NOMO-1 treated with DMSO at 0.1 percent for 48 hours (cell line): ENCODE measurements at regions not wholly inside any gene's neighbourhood (a gene's known extent, or its start where the extent isn't known, plus 50 kb on each side); places are given as distances from the start of the nearest gene placed in this dataset.
"Not testable (repeated sequence)": the region's sequence is repeated elsewhere in the genome, so short reads cannot be mapped to it uniquely, and the experiment has no call there.

Source experiments
- DNase-seq: peaks from one replicate; lab custom pipeline; 2025; ENCODE audit not compliant: unreplicated experiment; lab: John Stamatoyannopoulos, UW

DNA sequence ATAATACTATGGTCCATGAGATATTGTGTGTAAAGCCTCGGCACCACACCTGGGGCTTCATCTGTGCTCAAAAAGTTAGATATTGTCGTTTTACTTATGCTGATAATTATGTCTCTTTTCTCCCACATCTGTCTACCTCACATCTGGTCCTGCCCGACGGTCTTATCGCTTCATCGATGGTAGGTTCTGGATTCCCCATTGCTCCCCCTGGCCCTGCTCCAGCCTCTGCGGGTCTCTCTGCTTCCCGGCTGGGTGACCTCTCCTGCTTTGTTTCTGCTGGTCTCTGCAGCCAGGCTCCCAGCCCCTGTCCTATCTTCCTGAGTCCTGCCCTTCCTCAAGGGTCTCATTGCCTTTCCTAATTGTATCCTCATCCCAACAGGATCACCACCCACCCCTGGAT, 294.2 kb downstream of the NDUFA10 start:
- DNase-seq, result no peak

DNA sequence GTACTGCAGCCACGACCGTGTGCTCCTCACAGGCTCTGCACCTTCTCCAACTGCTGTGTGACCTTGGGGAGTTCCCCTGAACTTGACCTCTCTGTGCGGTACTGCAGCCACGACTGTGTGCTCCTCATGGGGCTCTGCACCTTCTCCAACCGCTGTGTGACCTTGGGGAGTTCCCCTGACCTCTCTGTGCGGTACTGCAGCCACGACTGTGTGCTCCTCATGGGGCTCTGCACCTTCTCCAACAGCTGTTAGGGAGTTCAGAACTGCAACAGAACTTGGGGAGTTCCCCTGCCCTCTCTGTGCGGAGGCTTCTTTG, 294.6 kb downstream of the NDUFA10 start:
- not testable (repeated sequence) for DNase-seq

DNA sequence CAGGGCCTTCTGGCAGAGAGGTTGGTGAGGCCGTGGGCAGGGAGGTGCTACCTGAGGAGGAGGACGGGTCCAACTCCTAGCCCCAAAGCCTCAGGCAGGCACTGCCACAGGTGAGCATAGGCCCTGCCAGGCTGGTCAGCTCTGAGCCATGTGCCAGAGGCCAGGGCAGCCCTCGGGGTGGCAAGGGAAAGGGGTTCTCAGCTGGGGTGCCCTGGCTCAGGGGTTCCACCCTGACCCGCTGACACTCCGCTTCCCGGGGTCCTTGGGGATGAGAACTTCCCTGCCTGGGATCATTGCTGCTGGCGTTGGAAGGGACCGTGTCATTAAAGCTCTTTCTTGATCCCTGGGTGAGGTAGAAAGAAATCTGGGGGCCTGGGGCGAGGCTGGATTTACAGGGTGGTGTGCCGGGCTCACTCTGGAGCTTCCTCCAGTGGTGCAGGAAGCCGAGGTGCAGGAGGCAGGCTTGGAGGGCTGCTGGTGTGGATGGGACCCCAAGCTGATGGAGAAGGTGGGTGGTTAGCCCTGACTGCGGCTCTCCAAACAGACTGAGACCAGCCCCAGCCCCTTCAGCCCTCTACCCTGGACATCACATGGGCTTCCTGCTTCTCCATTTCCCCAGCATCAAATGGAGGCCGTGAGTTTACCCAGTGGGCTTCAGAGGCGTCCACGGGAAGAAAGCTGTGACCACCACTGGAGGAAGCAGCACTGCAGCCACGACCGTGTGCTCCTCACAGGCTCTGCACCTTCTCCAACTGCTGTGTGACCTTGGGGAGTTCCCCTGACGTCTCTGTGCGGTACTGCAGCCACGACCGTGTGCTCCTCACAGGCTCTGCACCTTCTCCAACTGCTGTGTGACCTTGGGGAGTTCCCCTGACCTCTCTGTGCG, 295.2 kb downstream of the NDUFA10 start:
- DNase-seq, result no peak

DNA sequence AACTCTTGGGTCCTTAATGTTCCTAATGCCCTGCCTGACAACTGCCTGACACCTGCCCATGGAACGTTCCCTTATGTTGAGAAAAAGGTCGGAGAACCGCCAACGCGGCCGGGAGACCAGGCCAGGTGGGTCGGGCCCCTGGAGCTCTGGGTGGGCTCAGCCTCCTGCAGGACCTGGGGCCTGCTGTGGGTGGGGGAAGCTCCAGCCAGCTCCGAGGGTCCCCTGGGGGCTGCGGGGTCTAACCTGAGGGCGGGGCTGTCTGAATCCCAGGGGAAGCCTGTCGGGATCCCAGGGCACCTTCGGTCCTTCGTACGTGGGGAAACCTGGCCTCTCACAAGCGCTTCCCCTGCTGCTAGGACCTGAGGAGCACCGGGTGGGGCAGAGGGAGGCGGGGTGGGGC, 296.0 kb downstream of the NDUFA10 start:
- no peak for DNase-seq

DNA sequence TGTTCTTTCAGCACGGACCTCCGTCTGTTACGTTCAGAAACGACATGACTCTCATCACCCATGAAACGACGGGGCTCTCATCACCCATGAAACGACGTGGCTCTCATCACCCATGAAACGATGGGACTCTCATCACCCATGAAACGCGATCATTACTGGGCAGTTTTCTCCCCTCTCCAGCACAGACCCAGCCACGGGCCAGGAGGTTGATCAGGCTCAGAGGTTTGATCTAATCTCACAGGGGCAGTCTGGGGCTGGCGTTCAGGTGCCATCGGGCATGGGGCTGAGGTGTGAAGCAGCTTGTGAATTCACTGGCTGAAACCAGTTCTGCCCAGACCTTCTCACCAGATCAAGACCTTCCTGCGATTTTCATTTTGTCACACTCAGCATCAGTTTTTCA, 296.4 kb downstream of the NDUFA10 start:
- no peak for DNase-seq

DNA sequence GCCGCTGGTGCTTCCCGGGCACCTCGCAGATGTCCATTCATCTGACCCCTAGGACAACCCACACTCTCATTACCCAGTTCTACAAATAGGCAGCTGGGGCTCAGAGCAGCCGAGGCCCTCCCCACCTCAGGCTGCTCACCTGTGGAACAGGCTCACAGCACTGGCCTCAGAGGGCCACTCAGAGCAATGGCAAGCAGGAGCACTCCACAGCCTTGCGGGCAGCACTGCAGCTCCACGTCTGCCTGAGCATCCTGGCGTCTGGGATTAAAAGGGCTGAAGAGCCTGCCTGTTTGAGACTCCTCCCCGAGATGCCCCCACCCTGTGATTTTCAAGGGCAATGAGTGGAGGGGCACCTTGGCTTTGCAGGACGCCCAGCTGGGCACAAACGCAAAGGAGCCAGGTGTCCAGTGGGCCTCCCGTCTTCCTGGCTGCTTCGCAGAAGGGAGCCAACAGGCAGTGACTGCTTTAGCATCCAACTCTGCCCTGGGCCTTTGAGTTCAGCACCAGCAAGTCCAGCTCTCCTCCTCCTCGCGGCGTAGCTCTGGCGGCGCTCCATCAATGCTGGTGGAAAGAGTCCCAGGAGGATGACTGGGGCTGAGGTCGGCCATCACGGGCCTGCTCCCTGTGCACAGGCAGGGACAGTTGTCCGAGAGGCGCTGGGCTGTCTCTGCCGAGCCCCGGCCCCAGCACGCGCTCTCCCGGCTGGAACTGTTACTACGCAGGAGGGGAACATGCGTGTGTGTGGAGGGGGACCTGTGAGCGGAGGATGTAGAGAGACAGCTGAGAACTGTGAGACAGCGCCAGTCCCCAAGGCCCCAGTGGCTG, 297.2 kb downstream of the NDUFA10 start:
- no peak for DNase-seq

DNA sequence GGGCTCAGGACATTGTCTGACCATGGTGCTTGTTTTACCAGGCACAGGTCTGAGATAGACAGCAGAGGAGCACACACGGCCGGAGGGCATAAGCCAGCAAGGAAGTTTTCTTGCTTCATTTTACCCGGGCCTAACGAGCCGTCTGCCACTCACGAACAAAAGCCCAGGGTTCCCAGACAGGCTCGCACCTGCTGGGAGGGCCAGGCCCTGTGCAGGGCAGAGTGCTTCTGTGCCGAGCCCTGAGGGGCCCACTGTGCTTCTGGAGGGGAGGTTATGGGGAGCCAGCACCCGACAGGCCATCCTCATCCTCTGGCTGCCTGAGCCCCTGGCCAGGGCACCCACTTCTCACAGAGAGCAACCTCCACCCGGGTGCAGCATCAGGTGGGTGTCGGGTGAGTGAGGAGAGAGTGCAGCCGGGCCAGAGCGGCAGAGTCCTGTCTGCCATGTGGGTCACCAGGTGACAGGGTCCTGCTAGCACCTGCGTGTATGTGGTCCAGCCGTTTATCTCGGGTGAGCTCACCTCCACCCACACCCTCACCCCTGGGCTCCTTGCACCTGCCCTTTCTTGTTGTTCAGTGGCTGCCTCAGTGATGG, 297.9 kb downstream of the NDUFA10 start:
- DNase-seq, result no peak

DNA sequence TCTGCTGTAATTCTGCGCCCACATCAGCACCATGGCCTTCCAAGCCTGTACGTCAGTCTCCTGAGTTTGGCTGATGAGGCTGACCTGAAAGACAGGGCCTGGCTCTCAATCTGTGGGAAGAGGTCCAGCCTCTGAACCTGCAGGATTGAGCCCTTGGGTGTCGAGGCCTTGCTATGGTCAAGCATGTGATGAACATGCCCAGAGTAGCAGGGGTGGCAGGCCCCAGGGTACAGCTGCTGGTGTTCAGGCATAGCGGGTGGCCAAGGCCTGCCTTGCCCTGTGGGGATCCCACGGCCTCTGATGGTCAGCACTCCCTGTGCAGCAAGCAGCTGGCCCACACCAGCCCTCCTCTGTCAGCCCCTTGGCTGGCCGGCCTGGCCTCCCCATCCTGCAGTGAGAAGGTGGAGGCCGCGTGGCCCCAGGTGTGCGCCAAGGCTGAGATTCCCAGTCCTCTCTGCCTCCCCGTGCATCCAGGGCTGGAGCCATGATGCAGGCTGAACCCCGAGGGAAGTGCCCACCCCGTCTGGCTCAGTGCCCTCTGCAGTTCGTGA, 298.4 kb downstream of the NDUFA10 start:
- DNase-seq, result no peak

DNA sequence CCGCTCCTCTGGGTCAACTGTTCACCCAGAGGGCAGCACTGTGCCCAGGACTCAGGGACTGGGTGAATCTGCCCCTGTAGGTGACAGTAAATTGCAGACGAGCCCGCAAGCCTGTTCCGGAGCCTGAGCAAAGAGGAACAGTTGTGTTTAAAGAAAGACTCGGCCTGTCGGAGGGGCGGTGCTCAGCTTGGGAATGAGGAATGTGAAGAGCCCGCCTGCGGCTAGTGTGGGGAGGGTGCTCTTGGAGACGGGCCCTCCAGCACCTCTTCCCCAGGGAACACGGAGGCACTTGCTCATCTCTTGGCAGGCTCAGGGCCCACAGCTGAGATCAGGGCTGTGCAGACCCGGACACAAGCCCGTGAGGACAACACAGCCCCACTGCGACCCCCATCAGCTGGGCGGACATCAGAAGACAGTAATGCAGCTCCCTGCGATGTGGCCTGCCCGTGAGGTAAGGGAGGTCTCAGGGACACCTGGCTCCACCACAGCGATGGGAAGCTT, 299.0 kb downstream of the NDUFA10 start:
- DNase-seq, result no peak

DNA sequence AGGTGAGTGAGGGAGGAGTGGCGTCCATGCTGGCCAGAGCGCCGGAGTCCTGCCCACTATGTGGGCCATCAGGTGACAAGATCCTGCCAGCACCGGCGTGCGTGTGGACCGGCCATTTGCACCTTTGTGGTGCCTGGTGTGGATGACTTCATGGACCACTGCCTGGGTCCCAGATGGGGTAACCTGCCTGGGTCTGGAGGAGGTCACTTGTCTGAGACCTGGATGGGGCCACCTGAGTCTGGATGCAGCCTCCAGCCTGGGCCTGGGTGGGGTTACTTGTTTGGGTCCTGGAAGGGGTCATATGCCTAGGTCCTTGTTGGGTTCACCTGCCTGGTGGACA, 299.6 kb downstream of the NDUFA10 start:
- no peak for DNase-seq

DNA sequence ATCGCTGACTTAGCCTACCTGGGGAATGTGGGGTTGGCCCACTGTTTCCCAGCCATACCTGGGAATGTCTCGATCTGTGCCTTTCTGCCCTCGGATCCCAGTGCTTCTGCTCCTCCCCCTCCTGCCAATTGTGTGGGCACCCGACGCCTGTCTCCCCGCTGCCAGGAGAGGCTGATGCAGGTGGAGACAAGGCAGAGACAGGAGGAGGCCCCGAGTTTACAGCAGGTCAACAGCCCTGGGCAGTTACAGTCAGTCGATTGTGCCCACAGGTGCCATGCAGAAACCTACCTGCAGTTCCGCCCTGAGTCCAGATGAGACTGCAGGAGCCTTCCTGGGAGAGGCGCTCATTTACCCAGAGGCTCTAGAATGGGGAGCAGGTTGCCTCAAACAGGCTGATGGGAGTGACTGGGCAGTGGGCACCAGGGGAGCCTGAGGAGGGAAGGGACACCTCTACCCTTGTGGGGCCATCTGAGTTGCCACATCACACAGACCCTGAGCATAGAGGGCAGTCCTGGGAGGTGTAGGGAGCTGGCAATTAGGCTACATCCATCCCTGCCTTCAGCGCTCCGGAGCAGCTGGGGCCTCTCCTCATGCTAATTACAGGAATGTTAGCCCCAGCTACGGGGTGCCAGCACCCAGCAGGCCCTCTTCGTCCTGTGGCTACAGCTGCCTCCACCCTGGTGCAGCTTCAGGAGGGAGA, 300.1 kb downstream of the NDUFA10 start:
- DNase-seq, result no peak

DNA sequence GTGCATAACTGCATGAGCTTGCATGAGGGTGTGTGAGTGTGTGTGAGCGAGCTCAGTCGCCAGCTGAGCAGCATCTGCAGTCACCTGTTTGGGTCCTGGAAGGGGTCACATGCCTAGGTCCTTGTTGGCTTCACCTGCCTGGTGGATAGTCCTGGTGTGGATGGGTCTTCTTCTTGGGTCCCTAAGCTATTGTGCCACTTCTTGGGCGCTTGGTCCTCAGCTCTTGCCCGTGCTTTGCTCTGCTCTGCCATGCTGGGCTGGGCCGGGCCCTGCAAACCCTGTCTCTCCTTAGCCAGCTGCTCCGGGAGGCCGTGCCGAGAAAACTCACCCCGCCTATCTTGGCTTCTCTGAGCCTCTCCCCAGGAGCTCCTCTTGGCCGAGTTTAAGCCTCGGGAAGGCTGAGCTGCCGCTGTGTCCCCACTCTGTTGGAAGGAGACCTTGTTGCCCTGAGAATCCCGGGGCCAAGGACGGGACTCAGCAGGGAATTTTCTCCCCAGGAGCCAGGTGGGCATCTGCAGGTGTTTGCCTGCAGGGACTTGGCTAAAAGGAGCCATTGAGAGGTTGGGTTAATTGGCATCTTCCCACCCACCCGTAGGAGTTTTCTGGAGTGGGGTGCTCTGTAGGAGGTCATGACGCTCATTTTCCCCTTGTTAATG, 300.8 kb downstream of the NDUFA10 start:
- DNase-seq, result no peak

DNA sequence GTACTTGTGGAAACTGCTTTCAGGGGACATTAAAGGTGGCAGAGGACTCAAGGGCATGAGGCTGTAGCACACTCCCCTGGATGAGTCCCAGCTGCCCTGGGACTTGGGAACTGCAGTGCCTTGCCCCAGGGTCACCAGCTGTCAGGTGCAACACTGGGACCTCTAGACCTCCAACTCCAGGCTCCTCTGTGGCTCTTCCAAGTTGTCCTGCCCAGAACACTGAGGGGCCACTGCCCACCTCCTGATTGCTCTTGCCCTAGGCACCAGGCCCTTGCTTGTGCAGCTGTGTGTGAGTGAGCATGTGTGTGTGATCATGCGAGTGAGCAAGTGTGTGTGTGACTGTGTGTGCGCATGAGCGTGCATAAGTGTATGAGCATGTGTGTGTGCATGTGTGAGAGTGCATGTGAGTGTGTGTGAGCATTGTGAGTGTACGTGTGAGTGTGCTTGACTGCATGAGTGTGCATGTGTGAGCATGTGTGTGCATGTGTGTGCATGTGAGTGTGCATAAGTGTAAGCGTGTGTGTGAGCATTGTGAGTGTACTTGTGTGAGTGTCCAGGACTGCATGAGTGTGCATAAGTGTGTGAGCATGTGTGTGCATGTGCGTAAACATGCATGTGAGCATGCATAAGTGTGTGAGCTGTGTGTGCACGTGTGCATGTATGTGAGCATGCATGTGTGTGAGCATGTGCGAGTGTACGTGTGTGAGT, 301.5 kb downstream of the NDUFA10 start:
- no peak for DNase-seq

DNA sequence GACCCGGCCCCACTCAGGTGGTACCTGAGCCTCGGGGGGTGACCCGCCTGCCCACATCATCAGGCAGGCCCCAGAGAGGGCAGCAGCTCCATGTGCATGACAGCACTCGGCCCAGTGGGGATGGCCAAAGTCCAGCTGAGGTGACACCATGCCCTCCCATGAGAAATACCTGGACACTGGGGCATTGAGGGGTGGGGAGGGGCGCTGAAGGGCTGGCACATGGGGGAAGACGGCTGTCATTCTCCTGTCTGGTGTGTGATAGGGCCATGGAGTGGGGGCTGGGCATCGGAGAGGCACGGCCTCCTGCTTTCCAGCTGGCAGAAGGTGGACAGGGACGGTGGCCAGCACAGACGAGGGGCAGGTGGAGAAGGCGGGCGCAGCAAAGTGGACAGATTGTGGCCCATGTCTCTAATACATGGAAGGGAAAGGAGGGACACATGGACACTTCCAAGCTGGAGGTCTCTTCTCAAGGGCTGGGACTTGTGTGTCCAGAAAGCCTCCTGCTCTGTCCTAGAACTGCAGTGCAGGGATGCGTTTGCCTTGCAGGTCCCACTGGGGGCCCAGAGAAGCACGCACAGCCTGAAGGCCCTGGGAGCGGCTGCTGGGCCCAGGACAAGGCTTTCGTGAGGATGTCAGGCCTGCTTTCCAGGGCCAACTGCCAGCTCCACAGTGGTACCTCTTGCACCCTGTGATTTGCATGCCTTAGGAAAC, 302.2 kb downstream of the NDUFA10 start:
- no peak for DNase-seq

DNA sequence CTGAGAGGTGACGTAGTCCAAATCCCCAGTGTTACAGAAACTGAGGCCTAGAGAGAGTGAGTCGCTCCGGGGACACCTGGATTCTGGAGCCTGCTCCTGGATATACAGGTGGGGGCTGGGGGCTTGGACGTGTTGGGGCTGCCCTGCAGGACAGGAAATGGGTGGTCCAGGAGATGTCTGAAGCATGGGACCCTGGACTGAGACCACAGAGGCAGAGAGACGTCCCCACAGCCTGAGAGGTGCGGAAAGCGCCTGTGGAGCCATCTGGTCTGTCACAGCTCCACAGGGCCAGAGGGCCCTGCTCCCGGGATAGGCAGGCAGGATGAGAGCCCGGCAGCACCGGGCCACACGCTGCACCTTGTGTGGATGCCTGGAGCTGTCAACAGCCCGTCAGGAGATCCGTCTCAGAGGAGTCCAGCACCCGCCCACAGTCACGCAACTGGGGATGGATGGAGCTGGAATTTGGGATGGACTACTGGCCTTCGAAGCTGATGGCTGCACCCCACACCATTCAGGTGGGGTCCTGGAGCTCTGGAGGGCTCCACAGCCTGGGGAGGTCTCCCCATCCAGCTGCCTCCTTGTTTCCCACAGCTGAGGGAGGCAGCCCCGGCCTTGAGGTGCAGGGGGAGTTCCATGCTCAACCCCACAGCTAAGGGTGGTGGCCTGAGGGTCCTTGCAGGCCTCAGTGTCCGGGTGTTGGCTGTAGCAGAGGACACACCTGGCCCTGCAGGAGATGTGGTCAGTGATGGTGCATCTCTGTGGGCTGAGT, 303.0 kb downstream of the NDUFA10 start:
- DNase-seq, result no peak

DNA sequence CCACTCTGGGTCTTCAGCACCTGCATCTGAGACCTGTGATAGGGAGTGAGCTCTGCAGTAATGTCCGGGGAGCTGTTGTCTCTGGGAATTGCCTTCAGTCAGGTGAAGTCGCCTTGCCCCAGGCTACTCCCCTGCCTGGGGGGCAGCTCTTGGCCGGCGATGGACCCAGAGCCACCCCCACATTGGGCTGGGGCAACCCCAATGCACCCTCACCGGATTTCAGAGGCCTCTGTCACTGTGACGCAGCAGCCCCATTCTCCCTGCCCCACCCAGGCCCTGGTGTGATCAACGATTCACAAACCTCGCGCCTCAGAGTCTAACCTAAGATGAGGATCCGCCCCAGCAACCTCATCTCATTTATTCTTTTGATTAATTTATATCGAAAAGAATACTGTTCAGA, 303.6 kb downstream of the NDUFA10 start:
- DNase-seq, result no peak

DNA sequence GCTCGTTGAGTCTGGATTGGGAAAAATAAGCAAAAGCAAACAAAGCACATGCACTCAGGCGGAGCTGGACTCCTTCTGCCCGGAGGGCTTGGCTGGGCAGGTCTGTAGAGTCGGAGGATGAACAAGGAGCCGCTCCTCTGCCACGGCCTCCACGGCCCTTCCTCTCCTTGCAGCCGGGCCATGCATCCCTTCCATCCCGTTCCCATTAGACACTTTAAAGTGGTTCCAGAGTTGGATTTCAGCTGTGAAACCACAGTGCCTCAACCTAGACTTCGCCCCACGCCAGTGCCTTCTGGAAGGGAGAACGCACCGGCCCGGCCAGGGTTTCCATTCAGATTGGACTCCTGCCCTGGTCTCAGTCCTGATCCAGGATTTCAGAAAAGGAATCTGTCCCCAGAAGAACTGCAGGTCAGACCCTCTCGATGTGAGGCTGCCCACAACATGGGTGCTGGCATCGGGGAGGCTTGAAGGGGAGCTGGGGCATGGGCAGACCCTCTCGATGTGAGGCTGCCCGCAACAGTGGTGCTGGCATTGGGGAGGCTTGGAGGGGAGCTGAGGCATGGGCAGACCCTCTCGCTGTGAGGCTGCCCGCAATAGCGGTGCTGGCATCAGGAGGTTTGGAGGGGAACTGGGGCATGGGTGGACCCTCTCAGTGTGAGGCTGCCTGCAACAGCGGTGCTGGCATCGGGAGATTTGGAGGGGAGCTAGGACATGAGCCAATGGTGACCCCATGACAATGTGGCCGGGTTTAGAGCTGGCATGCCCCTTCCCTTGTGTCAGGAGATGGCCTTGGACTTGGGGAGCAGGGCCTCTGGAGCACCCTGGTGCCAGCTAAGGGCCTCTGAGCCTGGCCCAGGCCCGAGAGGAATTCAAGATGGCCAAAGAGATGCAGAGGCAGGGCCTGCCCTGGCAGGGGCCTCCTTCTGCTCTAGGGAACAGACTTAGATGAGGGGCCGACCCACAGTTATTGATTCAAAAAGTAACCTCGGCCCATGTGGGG, 304.5 kb downstream of the NDUFA10 start:
- DNase-seq, result no peak
